ENCODE measurements at regions not wholly inside any gene's neighbourhood (a gene's known extent, or its start where the extent isn't known, plus 50 kb on each side); places are given as distances from the start of the nearest gene placed in this dataset.

- peak; percentile 79 for DNase-seq (ENCODE audit: low spot score)
Observed at GRCh38 chr12:4015225-4016091, 142.3 kb upstream of the PARP11 start.

GRCh38 chr12:4014858-4015224 is 141.6 kb upstream of the PARP11 start:
- no peak for DNase-seq (ENCODE audit: low spot score)

- no peak for DNase-seq (ENCODE audit: low spot score)
Observed at GRCh38 chr12:4014444-4014843, 141.2 kb upstream of the PARP11 start.

GRCh38 chr12:4012977-4013968 is 140.1 kb upstream of the PARP11 start:
- no peak for DNase-seq (ENCODE audit: low spot score)

GRCh38 chr12:4012073-4012472 is 138.9 kb upstream of the PARP11 start:
- DNase-seq (ENCODE audit: low spot score): no peak

GRCh38 chr12:4011597-4011996 is 138.4 kb upstream of the PARP11 start:
- peak; percentile 45 for DNase-seq (ENCODE audit: low spot score)

GRCh38 chr12:4009979-4010704 is 136.9 kb upstream of the PARP11 start:
- DNase-seq (ENCODE audit: low spot score): no peak

GRCh38 chr12:4006743-4007142 is 133.5 kb upstream of the PARP11 start:
- no peak for DNase-seq (ENCODE audit: low spot score)

GRCh38 chr12:4005851-4006430 is 132.7 kb upstream of the PARP11 start:
- no peak for DNase-seq (ENCODE audit: low spot score)

GRCh38 chr12:4003576-4003975 is 130.4 kb upstream of the PARP11 start:
- no peak for DNase-seq (ENCODE audit: low spot score)

- DNase-seq (ENCODE audit: low spot score): no peak
Observed at GRCh38 chr12:4002601-4003000, 129.4 kb upstream of the PARP11 start.

- no peak for DNase-seq (ENCODE audit: low spot score)
Observed at GRCh38 chr12:4001841-4002240, 128.6 kb upstream of the PARP11 start.

- DNase-seq (ENCODE audit: low spot score): no peak
Observed at GRCh38 chr12:4001031-4001430, 127.8 kb upstream of the PARP11 start.

GRCh38 chr12:3999904-4000303 is 126.7 kb upstream of the PARP11 start:
- DNase-seq (ENCODE audit: low spot score): no peak

GRCh38 chr12:3998968-3999792 is 126.0 kb upstream of the PARP11 start:
- peak; percentile 32 for DNase-seq (ENCODE audit: low spot score)

- DNase-seq (ENCODE audit: low spot score): no peak
Observed at GRCh38 chr12:3998397-3998796, 125.2 kb upstream of the PARP11 start.

GRCh38 chr12:3996322-3996721 is 123.1 kb upstream of the PARP11 start:
- DNase-seq (ENCODE audit: low spot score): no peak

GRCh38 chr12:3995306-3995705 is 122.1 kb upstream of the PARP11 start:
- no peak for DNase-seq (ENCODE audit: low spot score)

- DNase-seq (ENCODE audit: low spot score): no peak
Observed at GRCh38 chr12:3994500-3994899, 121.3 kb upstream of the PARP11 start.

GRCh38 chr12:3992945-3993344 is 119.7 kb upstream of the PARP11 start:
- DNase-seq (ENCODE audit: low spot score): no peak

Measured in HuH-7.5 (cell line).